Activated naive CD4-positive, alpha-beta T cell treated with Interleukin-2 at 50 U/mL for 16 hours (primary cell): ENCODE measurements at regions not wholly inside any gene's neighbourhood (a gene's known extent, or its start where the extent isn't known, plus 50 kb on each side); places are given as distances from the start of the nearest gene placed in this dataset.
"Not testable (repeated sequence)": the region's sequence is repeated elsewhere in the genome, so short reads cannot be mapped to it uniquely, and the experiment has no call there.

Source experiments
- DNase-seq: peaks from one replicate; pipeline ENCODE4 v3.0.0-alpha.2; 2020

- DNase-seq, result no peak
Measured at GRCh38 chr1:240722788-240723187, 110.8 kb upstream of the GREM2 start.

DNA sequence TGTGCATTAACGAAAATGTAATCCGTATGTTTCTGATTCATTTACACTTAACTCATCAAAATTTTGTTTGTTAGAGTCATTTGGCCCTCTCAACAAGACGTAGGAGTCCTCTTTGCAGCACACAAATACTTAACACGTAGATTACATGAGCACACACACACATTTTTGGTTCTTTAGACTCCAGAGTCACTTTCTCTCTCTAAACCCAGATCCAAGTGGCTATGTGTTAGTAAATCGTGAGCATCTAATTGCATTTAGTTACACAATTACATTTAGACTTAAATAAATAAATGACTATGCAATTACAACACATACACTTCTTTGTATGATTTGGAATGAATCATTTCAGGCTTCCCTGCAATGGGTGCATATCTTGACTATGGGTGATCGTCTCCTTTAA lies 109.0 kb upstream of the GREM2 start:
- no peak for DNase-seq

DNA sequence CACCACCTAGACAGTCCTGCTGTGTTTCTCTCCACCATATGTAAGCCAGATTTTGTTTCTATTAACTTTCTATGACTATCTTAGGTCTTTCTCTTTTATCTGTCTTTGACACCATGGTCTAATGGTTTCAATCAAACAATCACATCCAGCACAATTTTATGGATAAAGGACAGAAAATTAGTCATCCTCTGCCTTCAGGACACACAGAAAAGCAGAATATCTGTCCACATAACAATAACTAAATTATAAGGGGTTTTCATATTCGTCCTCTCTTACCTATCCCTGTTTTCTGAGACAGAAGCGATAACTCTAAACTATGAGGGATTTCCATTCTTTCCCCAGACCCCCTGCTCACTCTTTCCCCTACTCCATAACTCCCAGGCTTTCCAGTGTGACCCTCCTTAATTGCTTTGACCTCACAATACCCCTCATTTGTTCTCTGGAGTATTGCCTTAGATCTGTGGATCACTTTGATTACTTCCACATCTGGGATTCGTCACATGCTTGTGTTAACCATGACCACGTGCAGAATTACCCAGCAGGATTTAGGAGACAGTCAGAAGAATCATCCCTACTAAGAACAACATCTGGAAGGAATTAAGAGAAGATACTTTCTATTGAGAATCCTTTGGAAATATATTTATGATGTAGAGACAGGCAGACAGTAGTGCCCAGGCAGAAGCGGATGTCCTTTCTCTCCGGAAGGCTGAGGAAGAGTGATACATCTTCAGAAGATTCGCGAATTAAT lies 108.2 kb upstream of the GREM2 start:
- no peak for DNase-seq

- not testable (repeated sequence) for DNase-seq
Measured at GRCh38 chr1:240716538-240716937, 104.6 kb upstream of the GREM2 start.

DNA sequence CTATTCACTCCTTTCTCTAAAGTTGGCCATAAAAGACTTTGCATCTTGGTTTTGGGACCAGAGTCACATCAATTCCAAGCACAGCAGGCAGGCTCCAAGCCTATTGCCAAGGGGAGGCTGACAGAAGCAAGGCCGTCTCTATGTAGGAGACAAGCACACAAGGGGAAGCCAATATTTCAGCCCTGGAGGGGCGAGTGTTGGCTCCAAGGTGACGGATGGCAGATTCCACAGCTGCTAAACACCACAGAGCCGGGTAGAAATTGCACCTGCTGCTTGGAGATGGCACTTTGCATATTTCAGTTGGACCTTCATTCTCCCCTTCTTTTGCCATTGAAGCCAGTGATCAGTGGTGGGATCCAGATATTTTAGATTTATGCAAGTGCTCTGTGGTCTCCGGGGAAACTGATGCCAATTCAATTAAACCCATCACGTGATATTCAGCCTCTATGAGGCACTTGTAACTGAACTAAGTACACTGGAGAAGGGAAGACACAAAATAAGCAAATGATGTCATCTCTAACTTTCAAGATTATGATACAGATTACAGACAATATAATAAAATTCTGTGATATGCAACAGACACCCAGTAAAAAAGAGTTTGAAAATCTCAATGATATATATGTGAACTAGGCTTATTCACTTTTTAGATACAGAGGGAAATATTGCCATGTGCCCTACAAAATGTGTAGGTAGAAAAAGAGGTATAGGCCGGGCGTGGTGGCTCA lies 102.8 kb upstream of the GREM2 start:
- no peak for DNase-seq

DNA sequence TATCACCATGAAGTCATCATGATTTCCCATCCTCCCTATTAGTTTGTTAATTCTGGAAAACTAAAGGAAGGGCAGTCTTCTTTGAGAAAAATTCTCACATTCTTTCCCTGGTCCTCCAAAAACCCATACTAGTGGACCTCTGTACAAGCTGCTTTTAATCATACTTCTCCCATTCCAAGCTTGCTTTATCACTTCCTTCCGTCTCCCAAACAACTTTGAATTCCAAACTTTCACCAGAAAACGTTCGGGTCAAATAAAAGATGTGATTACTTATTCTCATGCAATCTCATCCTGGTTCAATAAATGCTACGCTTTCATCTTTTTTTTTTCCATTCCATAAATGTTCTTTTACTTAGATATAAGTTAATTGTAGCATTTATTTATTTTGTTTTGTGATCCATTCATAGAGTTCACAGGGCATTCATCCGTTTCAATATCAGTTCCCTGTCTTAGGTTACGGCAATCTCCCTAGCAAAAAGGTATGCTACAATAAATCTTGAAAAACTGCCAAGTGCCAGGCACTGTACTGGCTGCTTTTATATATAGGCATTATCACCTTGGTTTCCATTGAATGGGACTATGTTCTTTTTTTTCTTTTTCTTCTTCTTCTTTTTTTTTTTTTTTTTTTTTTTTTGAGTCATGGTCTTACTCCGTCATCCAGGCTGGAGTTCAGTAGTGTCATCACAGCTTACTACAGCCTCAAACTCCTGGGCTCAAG lies 100.2 kb upstream of the GREM2 start:
- DNase-seq, result no peak

GRCh38 chr1:240711020-240711419 lies 99.1 kb upstream of the GREM2 start:
- no peak for DNase-seq

DNA sequence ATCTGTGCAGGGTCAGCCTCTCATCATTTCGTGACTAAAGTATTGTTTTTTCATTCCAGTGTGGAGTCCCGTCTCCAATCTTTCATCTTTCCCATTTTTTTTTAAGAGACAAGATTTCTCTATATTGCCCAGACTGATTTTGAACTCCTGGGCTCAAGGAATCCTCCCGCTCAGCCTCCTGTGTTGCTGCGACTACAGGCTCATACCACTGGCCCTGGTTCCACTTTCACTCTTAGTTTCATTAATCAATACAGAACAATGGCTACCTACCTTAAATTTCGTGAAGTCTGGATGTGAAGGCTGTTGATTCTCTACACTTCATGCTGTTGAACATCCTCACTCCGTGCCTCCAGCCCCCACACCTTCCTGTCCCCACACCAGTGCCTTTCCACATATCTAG lies 97.7 kb upstream of the GREM2 start:
- no peak for DNase-seq

GRCh38 chr1:240706150-240706935 lies 94.4 kb upstream of the GREM2 start:
- DNase-seq, result no peak

DNA sequence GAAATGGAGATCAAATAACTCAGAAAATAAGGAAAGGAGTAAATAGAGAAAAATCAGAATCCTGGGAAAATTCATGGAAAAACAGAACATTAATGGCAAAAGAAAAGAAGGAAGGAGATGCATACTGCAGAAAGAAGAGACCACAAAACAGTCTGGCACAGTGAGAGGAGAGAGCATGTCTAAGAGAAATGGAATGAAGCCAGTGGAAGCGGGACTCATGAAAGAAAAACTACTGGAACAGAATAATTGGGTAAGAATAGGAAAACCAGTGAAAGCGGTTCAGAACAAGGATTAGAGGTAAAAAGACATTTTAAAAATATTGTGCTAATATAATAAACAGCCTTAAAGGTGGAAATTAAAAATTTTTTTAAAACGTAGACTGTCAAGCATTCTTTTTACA lies 93.6 kb upstream of the GREM2 start:
- DNase-seq, result no peak

DNA sequence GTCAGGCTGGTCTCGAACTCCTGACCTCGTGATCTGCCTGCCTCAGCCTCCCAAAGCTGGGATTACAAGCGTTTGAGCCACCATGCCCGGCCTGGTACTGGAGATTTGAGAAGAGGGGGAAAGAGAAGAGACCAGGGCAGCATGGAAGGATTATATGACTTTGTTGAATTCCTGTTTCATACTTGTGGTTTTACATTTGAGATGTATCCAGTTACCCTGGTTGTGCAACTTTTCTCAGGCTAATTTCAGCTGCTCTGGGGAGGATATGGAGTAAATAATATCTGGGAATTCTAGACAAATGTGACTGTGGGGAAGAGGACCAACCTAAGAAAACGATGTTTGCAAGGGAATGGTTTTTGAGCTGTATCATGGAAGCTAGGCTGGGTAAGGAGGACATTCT lies 89.5 kb upstream of the GREM2 start:
- DNase-seq, result no peak

DNA sequence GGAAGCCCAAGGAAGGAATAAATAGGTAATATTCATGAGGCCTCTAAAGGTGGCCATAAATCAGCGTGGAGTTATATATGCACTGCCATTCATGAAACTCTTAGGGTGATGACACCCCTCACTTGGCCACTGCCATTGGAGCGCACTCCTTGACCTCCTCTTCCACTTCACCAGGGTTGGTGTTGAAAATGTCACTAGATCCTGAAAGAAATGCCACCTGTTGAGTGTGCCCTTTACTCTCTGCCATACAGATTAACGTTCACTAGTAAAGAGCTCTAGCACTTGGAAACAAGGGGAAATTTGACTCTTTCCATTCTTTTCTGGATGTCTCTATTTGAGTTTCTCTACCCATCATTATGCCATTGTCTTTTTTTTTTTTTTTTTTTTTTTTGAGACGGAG lies 83.5 kb upstream of the GREM2 start:
- no peak for DNase-seq

DNA sequence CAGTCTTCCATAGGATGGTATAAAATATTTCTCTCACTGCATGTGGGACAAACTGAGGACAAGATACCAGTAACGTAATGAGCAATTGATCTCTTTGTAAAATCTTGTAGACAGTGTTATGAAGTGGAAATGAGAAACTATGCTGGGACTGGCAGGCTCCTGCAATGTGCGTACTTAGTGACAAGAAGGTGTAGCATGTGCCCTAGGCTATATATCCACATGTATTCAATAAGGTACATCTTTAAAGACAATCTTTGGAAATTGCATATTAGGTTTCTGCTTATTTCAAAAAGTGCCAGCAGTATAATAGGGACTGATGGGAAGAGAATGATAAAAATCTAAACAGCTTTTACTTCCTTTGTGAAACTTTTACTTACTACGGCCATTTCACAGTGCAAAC lies 81.9 kb upstream of the GREM2 start:
- DNase-seq, result no peak

GRCh38 chr1:240693036-240693435 lies 81.1 kb upstream of the GREM2 start:
- no peak for DNase-seq

DNA sequence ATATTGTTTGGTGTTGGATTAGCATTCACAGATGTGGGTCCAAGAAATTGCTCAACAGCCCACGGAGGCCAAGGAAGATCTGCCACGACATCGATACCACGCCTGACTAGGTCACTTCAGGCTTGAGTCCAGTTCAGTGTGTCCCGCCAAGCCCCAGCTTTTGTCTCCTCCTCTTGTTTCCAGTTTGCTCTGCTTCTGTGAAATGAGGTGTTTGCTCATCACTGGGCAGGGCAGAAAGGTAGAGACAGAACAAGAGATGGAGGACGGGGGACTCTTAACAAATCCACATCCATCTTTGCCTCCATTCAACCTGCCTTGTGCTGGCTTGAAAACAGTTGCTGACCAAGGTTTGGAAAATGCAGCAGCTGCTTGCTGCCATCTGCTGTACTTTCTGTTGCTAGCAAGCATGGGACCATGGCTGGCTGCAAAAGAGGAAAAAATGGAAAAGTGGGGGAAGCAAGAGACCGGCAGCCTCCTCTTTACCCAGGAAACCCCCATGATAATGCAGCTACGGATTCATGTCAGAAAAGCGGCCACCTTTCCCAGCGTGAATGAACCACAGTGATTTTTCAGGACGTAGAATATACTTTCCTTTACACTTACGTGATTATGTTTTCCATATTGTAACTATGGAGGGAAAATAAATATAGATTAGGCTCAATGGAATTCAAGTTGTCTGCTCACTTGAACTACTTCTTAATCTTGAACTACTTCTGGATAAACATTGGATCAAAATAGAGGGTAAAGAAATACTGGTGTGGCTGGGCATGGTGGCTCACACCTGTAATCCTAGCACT lies 80.2 kb upstream of the GREM2 start:
- DNase-seq, result peak; percentile 12

- no peak for DNase-seq
Measured at GRCh38 chr1:240691501-240691900, 79.5 kb upstream of the GREM2 start.

GRCh38 chr1:240687820-240688219 lies 75.9 kb upstream of the GREM2 start:
- DNase-seq, result no peak

GRCh38 chr1:240683576-240683975 lies 71.6 kb upstream of the GREM2 start:
- DNase-seq, result no peak

- DNase-seq, result no peak
Measured at GRCh38 chr1:240682859-240683242, 70.9 kb upstream of the GREM2 start.

DNA sequence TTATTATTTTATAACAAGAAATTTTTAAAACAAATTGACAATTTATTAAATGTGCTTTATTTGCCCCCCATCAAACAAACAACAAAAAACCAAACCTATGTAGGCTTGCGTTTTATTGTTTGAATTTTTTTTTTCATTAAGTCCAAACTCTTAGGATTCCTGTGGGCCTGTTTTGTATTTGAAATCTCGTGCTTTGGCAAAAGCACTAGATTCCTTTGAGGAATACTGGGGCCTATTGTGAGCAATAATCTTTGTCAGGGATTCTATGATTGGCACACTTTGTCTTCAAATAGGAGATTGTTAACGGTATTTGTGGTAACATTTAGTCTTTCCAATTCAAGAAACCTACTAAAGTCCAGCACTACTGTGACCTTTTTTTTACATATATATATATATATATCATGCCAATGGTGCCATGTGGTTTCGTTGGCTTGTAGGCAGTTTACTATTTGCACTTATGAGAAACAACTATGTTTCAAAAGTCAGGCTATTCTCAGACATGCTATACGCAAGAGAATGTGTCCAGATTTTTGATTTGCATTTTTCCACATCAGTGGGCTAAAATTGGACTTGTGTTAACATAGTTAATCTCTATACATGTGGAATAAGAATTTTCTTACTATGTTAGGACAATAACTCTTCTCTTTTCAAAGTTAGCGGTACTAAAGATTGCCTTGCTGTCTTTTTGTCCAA lies 70.4 kb upstream of the GREM2 start:
- DNase-seq, result no peak

GRCh38 chr1:240672132-240672811 lies 60.3 kb upstream of the GREM2 start:
- no peak for DNase-seq
